Gastrocnemius medialis (tissue), 4 donors: ENCODE measurements at regions not wholly inside any gene's neighbourhood (a gene's known extent, or its start where the extent isn't known, plus 50 kb on each side); places are given as distances from the start of the nearest gene placed in this dataset.

Experiments
- CTCF ChIP-seq, 5 experiments: fragments of 450-650 bp in 3 of 5; fragments of 200-600 bp in 2 of 5; sonication (generic) in 2 of 5; IDR thresholded peaks in 4 of 5; conservative IDR thresholded peaks in 1 of 5; 1 replicate in 4 of 5; 2 replicates in 1 of 5; pipeline ENCODE4 v1.5.1; 2016 to 2019; ENCODE audit warnings: antibody characterized with exemption in 5 of 5, mild to moderate bottlenecking in 3 of 5, moderate library complexity in 3 of 5
- POLR2A ChIP-seq, 2 donors: fragments of 450-650 bp; IDR thresholded peaks; one replicate each; pipeline ENCODE4 v1.6.1; 2017; ENCODE audit warnings: antibody characterized with exemption in 2 of 2, mild to moderate bottlenecking in 2 of 2, moderate library complexity in 2 of 2

GRCh38 chr1:72780212-72780611 is 497.9 kb upstream of the NEGR1 start:
- TF ChIP-seq CTCF (IDR thresholded peaks at IDR 0.05 in 4 of 5, conservative IDR thresholded peaks at IDR 0.05 in 1 of 5) (no peak), POLR2A (IDR thresholded peaks at IDR 0.05) (no peak)
